HPDE6-E6E7 (cell line): ENCODE measurements at regions not wholly inside any gene's neighbourhood (a gene's known extent, or its start where the extent isn't known, plus 50 kb on each side); places are given as distances from the start of the nearest gene placed in this dataset.
"Not testable (repeated sequence)": the region's sequence is repeated elsewhere in the genome, so short reads cannot be mapped to it uniquely, and the experiment has no call there.

Experiments
- DNase-seq: peaks from one replicate; pipeline ENCODE4 v3.0.0; 2011; ENCODE audit warnings: missing footprints; ENCODE audit errors: extremely low spot score

DNA sequence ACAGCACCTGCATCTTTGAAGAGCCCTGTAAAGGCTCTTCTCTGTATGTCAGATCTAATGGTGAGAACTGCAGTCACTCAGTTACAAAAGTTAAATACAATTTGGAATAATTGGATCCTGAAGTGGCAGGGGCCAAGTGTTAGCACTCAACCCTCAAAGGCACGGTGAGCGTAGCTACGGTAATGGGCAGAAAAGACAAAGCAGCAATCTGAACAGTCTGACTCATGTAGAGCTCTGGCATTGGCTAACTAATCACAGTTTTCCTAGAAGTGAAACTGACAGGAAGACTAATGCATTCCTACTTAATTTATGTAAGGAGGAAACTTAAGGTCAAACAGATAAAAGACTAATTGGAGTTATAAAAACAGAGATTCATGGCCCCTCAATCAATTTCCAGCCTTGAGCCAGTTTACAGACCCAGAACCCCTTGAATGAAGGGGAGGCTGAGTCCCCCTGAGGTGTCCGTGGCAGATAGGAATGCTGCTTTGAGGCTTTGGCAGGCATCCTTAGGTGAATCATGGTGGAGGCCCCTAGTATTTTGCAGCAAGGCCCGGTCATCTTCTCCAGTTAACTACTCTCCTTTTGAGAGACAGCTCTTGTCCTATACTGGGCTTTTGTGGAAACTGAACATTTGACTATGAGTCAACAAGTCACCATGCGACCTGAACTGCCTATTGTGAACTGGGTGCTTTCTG, 450.7 kb downstream of the ZNF33B start:
- not testable (repeated sequence) for DNase-seq

- DNase-seq = not testable (repeated sequence)
These were observed 460.3 kb downstream of the ZNF33B start for GRCh38 chr10:42177793-42178689.

DNA sequence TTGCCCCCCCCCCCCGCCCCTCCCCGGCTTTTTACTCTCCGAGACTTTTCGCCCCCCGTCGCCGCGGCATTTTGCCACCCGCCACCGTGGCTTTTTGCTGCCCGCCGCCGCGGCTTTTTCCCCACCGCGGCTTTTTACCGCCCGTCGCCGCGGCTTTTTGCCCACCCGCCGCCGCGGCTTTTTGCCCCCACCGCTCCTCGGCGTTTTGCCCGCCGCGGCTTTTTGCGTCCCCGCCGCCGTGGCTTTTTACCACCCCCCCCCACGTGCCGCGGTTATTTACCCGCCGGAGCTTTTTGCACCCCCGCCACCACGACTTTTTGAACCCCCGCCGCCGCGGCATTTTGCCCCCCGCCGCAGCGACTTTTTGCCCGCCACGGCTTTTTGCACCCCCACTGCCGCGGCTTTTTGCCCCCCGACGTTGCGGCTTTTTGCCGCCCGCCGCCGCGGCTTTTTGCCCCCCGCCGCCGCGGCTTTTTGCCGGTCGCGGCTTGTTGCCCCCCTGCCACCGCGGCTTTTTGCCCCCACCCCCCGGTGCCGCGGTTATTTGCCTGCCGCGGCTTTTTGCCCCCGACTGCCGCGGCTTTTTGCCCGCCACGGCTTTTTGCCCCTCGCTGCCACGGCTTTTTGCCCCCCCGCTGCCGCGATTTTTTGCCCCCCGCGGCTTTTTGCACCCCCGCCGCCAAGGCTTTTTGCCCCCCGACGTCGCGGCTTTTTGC, 461.1 kb downstream of the ZNF33B start:
- no peak for DNase-seq

DNA sequence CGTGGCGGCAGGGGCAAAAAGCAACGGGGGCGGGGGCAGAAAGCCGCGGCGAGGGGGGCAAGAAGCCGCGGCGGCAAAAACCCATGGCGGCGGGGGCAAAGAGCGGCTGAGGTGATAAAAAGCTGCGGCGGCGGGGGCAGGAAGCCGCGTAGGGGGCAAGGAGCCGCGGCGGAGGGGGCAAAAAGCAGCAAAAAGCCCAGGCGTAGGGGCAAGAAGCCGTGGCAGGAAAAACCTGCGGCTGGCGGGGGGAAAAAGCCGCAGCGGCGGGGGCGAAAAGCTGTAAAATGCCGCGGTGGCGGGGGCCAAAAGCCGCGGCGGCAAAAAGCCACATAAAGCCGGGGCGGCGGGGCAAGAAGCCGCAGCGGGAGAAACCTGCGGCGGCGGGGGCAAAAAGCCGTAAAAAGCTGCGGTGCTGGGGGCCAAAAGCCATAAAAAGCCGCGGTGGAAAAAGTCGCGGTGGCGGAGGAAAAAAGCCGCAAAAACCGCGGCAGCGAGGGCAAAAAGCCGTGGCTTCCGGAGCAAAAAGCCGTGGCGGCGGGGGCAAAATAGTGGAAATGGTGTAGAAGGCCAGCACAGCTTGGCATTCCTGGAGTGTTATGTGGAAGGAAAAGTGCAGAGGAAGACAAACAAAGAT, 487.8 kb downstream of the ZNF33B start:
- no peak for DNase-seq

DNA sequence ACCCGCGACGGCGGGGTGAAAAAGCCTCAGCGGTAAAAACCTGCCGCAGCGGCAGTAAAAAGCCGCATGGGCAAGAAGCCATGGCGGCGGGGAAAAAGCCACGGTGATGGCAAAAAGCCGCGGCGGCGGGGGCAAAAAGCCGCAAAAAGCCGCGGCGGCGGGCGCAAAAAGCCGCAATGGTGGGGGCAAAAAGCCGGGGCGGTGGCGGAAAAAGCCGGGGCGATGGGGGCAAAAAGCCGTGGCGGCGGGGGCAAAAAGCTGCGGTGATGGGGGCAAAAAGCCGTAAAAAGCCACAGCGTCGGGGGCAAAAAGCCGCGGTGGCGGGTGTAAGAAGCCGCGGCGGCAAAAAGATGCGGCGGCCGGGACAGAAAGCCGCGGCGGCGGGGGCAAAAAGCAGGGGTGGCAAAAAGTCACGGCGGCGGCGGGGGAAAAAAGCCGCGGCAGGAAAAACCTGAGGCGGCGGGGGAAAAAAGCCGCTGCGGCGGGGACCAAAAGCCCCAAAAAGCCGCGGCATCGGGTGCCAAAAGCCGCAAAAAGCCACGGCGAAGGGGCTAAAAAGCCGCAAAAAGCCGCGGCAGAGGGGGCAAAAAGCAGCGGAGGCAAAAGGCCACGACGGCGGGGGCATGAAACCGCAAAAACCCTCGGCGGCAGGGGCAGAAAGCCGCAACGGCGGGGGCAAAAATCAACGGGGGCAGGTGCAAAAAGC, 488.5 kb downstream of the ZNF33B start:
- DNase-seq = no peak

DNA sequence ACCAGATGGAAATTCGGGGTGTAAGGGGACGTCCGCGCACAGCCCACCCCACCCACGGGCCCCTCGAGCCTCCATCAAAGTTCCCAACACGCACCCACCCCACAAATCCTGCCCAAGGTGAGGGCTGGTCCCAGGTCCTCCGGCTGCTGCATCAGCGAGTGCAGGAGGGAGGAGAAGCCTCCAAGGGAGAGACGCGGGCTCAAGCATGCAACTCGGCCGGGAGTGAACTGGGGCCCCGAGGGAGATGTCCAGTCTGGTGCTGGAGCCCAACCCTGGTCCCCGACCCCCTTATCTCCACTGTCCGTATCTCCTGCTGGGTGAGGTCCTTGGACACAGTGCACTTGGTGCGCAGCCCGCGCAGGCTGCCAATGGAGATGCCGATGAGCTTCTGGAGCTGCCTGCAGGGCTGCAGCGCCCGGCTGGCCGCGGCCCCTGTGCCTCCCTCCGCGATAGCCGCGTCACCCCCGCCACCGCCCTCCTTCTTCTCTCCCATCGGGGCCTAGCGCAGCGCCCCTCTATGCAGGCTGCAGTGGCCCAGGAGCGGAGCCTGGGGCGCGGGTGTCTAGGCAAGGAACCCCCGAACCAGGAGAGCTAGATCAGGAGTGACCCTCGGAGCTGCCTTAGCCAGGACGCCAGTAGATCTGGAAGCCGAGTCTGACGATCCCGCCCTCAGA, 489.2 kb downstream of the ZNF33B start:
- DNase-seq = no peak

DNA sequence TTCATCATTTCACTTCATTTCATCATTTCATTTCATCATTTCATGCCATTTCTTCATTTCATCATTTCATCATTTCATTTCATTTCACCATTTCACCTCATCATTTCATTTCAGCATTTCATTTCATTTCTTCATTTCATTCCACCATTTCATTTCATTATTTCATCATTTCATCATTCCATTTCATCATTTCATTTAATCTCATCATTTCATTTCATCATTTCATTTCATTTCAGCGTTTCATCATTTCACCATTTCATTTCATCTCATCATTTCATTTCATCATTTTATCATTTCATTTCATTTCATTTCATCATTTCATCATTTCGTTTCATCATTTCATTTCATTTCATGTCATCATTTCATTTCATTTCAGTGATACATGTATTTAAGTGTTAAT, 492.2 kb downstream of the ZNF33B start:
- DNase-seq = not testable (repeated sequence)

- not testable (repeated sequence) for DNase-seq
These were observed 500.3 kb downstream of the ZNF33B start for GRCh38 chr10:42138023-42138422.

GRCh38 chr10:42113158-42113450, 525.3 kb downstream of the ZNF33B start:
- DNase-seq = no peak

DNA sequence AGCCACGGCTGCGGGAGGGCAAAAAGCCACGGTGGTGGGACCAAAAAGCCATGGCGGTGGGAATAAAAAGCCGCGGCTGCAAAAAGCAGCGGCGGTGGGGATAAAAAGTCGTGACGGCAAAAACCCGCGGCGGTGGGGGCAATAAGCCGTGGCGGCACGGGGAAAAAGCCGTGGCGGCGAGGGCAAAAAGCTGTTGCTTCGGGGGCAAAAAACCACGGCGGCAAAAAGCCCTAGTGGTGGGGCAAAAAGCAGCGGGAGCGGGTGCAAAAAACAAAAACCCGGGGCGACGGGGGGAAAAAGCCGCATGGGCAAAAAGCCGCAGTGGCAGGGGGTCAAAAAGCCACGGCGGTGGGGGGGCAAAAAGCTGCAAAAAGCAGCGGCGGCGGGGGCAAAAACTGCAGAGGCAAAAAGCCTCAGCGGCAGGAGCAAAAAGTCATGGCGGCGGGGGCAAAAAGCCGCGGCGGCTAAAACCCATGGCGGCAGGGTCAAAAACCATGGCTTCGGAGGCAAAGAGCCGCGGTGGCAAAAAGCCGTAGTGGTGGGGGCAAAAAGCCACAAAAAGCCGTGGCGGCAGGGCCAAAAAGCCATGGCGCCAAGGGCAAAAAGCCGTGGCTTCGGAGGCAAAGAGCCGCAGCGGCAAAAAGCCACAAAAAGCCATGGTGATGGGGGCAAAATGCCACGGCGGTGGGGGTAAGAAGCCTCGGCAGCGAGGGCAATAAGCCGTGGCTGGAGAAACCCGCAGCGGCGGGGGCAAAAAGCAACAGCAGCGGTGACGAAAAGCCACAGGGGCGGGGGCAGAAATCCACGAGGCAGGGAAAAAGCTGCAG, 525.8 kb downstream of the ZNF33B start:
- no peak for DNase-seq

DNA sequence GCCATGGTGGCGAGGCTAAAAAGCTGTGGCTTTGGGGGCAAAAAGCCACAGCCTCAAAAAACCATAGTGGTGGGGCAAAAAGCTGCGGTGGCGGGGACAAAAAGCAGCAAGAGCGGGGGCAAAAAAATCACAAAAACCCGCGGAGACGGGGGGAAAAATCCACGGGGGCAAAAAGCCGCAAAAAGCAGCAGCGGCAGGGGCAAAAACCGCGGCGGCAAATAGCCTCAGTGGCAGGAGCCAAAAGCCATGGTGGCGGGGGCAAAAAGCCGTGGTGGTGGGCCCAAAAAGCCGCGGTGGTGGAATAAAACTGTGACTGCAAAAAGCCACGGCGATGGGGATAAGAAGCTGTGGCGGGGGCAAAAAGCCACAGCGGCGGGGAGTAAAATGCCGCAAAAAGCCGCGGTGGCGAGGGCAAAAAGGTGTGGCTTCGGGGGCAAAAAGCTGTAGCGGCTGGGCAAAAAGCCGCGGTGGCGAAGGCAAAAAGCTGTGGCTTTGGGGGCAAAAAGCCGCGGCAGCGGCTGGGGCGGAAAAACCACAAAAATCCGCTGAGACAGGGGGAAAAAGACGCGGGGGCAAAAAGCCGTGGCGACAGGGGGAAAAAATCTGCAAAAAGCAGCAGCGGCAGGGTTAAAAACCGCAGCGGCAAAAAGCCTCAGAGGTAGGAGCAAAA, 526.6 kb downstream of the ZNF33B start:
- no peak for DNase-seq

- no peak for DNase-seq
These were observed 527.3 kb downstream of the ZNF33B start for GRCh38 chr10:42111076-42111475.
